Transverse colon (tissue), 3 donors: ENCODE measurements at regions not wholly inside any gene's neighbourhood (a gene's known extent, or its start where the extent isn't known, plus 50 kb on each side); places are given as distances from the start of the nearest gene placed in this dataset.

Experiments used
- EP300 ChIP-seq: sonication (generic); formaldehyde crosslinking; IDR thresholded peaks from one replicate; pipeline ENCODE4 v1.6.1; 2017; ENCODE audit warnings: antibody characterized with exemption, low read depth
- POLR2A ChIP-seq: fragments of 450-650 bp; IDR thresholded peaks from one replicate; pipeline ENCODE4 v1.6.1; 2016; ENCODE audit warnings: antibody characterized with exemption, mild to moderate bottlenecking, moderate library complexity
- TF ChIP-seq, protein P1 (sequence below), 5 experiments: fragments of 200-600 bp in 3 of 5; fragments of 450-650 bp in 2 of 5; sonication (generic) in 3 of 5; IDR thresholded peaks; 1 replicate in 2 of 5; 2 replicates in 3 of 5; pipeline ENCODE4 v1.5.1; 2016 to 2017; ENCODE audit warnings: antibody characterized with exemption in 5 of 5, inconsistent platforms in 3 of 5, mild to moderate bottlenecking in 2 of 5, moderate library complexity in 1 of 5

DNA sequence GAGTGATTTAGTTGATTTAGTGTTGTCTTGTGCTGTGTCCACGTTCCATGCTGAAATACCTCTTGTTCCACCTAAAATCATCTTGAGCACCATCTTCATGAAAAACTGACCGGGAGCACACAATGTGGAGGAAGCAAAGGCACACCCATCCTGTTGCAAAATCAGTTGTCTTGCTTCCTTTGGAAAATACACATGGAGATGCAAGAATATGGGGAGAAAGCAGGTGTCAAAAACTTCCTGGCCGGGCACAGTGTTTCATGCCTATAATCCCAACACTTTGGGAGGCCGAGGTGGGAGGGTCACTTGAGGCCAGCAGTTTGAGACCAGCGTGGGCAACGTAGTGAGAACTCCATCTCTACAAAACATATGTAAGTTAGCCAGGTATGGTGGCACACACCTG is 151.1 kb downstream of the C11orf91 start:
- TF ChIP-seq, protein P1, sequence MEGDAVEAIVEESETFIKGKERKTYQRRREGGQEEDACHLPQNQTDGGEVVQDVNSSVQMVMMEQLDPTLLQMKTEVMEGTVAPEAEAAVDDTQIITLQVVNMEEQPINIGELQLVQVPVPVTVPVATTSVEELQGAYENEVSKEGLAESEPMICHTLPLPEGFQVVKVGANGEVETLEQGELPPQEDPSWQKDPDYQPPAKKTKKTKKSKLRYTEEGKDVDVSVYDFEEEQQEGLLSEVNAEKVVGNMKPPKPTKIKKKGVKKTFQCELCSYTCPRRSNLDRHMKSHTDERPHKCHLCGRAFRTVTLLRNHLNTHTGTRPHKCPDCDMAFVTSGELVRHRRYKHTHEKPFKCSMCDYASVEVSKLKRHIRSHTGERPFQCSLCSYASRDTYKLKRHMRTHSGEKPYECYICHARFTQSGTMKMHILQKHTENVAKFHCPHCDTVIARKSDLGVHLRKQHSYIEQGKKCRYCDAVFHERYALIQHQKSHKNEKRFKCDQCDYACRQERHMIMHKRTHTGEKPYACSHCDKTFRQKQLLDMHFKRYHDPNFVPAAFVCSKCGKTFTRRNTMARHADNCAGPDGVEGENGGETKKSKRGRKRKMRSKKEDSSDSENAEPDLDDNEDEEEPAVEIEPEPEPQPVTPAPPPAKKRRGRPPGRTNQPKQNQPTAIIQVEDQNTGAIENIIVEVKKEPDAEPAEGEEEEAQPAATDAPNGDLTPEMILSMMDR (IDR thresholded peaks at IDR 0.05), result no peak
- TF ChIP-seq POLR2A (no peak), EP300 (no peak)
